HG02759 (cell line): ENCODE measurements at regions not wholly inside any gene's neighbourhood (a gene's known extent, or its start where the extent isn't known, plus 50 kb on each side); places are given as distances from the start of the nearest gene placed in this dataset.
"Not testable (repeated sequence)": the region's sequence is repeated elsewhere in the genome, so short reads cannot be mapped to it uniquely, and the experiment has no call there.

Source experiments
- ATAC-seq: cut with Tn5 transposase; IDR thresholded peaks from one replicate; pipeline ENCODE4 v1.9.1; 2021; ENCODE audit warnings: mild to moderate bottlenecking, moderate library complexity; ENCODE audit not compliant: unreplicated experiment

- no peak for ATAC-seq
Observed at GRCh38 chr11:105432241-105432995, 177.5 kb upstream of the GRIA4 start.

- no peak for ATAC-seq
Observed at GRCh38 chr11:105429096-105429910, 180.6 kb upstream of the GRIA4 start.

DNA sequence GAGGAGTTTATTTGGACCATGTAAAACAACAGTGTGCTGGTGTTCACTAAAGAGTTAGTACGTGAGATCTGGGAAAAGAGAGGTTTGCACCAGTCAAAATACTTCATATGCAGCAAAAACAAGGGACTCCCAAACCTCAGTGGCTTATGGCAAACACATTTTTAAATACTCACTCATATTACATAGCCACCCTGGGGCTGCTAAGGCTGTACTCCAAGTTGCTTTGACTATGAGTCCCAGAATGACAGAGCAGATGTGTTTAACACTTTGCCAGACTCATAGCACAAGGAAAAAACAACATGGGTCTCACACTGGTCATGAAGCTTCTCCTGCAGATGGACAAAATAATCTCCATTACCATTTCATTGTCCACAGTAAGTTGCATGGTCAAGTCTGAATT lies 202.8 kb upstream of the GRIA4 start:
- ATAC-seq, result no peak

DNA sequence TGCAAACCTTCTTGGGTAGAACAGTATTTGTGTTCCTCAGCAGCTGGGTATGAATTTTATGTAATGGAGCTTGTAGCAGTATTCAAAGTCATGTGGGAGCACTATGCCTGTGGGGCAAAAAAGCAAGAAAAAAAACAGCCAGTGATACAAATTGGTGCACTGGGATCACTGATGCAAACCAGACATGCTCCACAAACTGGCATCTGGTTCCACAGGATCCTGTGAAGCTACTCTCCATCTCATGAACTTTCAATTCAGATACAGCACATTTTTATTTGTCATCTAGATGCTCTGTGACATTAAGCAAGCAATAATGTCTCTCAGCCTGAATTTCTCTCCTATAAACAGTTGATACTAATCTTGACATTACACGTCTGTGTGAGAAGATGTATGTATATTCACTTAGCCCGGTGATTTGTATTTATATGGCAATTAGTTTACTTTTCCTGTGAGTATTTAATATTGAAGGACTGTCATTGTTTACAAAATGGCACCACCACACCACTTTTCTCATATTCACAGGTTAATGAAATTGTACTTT lies 208.5 kb upstream of the GRIA4 start:
- no peak for ATAC-seq

DNA sequence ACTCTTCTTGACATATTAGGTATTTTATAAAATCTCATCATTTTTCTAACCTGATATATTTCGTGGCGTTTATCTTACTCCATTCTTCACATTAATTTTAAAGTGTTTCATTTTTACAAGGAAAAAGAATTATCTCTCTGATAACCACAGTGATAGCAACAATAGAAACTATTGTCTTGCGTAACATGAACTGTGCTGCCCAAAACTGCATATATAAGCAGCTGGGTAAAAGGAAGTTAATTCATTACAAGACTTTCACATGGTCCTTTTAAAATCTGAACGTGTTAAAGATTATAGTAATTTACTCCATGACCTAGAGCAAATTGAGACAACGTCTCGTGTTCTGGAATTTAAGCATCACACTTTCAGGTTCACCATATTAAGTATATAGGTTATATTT lies 210.4 kb upstream of the GRIA4 start:
- ATAC-seq, result no peak

GRCh38 chr11:105398636-105399035 lies 211.2 kb upstream of the GRIA4 start:
- no peak for ATAC-seq

- ATAC-seq, result no peak
Observed at GRCh38 chr11:105393326-105393725, 216.5 kb upstream of the GRIA4 start.

DNA sequence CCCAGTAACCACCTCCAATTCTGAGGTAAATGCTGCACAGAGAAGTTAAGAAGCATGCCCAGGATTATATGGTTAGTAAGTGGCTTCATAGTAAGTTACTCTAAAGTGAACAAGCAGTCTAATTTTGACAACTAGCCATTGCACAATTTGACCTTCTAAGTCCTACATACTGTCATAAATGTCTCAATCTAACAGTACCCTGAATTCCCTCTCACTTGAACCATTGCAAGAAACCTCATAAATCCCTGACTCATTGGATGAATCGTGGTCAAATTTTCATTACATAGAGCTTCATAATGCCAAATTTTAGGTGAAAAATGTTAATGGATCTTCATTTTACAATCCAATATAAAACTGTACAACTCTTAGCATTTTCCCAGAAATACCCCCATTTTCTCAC lies 217.3 kb upstream of the GRIA4 start:
- ATAC-seq, result no peak

DNA sequence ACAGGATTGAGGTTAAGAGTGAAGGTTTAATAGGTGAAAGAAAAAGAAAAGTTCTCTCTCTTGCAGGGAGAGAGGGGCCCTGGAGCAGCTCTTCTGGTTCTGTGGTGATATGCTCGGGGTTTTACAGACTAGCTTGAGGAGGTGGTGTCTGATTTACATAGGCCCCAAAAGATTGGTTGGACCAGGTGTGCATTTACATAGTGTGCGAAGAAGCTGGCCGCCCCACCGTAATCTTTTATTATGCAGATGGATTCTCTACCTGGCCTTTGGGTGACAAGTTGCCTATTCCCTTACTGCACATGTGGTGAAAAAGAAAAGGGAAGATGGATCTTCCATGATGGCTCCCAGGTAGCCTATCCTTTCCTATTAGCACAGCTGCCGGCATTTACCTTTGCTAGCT lies 219.9 kb upstream of the GRIA4 start:
- no peak for ATAC-seq

DNA sequence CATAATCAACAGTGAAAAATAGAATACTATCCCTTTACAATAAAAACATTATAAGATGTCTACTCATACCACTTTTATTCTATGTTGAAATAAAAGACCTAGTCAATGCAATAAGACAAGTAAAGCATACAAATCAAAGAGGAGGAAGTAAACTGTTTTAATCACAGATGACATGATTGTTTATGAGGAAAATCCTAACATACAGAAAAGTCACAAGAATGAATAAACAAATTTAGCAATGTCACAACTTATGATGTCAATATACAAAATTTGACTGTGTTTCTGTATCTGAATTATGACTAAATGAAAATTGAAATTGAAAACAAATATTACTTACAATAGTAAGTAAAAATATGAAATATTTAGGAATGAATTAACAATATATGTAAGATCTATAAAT lies 221.9 kb upstream of the GRIA4 start:
- no peak for ATAC-seq

DNA sequence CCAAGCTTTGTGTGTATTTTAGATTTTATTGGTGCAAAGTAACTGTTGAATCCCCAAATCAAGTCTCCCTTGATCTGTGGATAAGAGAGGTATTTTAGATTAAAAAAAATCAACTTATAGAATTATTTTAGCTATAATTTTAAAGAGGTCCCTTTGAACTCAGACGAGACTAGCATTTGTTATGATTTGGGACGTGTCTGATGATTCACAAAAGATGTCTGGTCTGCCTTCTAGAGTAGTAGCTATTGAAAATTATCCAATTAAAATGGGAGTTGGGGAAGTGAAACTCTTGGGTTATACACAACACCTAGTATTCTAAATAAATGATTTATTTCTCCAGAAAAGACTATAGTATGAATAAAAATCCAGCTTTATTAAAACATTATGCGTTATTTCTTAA lies 227.9 kb upstream of the GRIA4 start:
- ATAC-seq, result no peak

- ATAC-seq, result no peak
Observed at GRCh38 chr11:105377870-105378269, 232.0 kb upstream of the GRIA4 start.

DNA sequence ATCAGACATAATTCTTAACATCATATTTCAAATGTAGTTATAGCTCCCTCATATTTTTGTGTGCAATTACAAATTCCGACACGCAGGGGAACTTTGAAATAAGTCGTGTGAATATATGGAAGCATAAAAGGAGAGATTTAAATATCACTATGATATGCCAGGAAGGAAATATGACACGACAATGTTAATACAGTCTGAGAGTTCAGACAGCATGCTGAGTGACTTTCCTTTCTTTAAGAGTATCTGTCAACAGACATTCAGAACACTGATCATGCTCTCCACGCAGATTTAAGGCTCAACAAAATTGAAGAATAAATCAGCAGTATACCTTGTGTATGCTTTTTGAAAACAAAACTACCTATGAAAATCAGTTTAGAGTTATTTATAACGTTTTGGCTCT lies 232.6 kb upstream of the CARD18 start:
- ATAC-seq, result no peak

DNA sequence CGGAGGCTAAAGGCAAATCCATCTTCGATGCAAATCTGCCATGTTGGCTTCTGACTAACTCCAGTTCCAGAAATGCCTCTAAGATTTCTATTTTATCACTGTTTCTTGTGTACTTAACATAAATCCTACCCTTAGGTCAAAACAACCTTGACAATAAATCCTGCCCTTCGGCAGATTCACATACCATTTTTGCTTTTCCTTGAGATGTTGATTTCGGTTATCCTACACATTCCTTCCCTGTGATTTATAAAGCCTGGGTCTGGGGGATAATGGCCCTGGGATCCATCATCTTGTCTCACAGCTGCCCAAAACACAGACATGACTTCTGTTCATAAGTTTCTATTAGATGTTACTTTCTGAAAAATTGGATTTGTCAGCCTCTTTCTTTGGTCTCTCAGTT lies 231.7 kb upstream of the CARD18 start:
- ATAC-seq, result no peak

GRCh38 chr11:105368711-105369110 lies 229.1 kb upstream of the CARD18 start:
- ATAC-seq, result no peak

- no peak for ATAC-seq
Observed at GRCh38 chr11:105367129-105367528, 227.6 kb upstream of the CARD18 start.

DNA sequence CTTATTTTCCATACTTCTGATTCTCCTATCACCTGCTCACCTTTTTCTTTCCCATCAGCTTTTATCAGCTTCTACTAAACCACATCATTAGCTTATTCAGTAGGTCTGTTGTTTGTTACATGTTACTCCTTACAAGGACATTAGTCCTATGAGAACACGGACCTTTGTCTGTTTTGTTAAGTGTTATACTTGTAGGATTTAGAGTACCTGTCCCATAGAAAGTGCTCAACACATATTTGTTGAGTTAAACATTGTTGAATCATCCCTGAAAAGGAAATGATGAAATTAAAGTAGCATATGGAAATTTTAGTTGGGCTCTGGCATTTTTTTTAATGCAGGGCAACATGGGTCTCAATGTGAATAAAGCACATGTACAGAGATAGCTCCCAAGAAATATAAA lies 222.1 kb upstream of the CARD18 start:
- ATAC-seq, result no peak

GRCh38 chr11:105357764-105358163 lies 218.2 kb upstream of the CARD18 start:
- no peak for ATAC-seq

GRCh38 chr11:105357146-105357545 lies 217.6 kb upstream of the CARD18 start:
- ATAC-seq, result no peak

- not testable (repeated sequence) for ATAC-seq
Observed at GRCh38 chr11:105349867-105350266, 210.3 kb upstream of the CARD18 start.

DNA sequence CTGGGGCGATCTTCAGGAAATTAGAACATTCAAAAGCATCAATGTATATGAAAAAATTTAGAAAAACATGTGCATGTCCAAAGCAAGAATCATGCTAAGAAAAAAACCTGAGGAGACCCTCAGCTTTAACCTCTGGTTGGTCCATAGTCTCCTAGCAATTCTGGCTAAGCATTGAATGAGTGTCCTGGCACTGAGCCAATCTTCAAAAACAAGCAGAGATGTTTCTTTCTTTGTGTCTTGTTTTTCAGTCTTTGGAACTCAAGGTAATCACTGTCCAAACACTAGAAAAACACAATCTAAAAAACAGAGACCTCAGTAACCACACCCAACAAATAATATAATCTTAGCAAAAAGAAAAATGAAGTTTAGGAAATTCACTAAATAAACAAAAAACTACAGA lies 205.4 kb upstream of the CARD18 start:
- no peak for ATAC-seq
